ENCODE measurements at regions not wholly inside any gene's neighbourhood (a gene's known extent, or its start where the extent isn't known, plus 50 kb on each side); places are given as distances from the start of the nearest gene placed in this dataset.

GRCh38 chr19:5264453-5264852 lies 76.2 kb downstream of the PTPRS start:
- intact Hi-C loops (cut with micrococcal nuclease; ENCODE audit: unreplicated experiment), result loop anchor here (10.0 kb wide), 1 partner anchor 90 kb away; no protein-coding TSS in a partner anchor
- no TSS peak for BruUV-seq (replicated peaks)
- Histone ChIP-seq H2AFZ (no peak overlapping the region), H3F3A (ENCODE audit: insufficient read depth, low read depth) (no peaks in the 10 kb centered on the region; the same call in 1 of the 2 replicates), H3K4me3 (no peak overlapping the region), H3K9me3 (ENCODE audit: insufficient read depth, low read depth) (no peaks in the 10 kb centered on the region), H3K27ac (no peak overlapping the region), H3K36me3 (ENCODE audit: low read depth) (no peaks in the 10 kb centered on the region), H3K27me3 (ENCODE audit: insufficient read depth, low read depth) (no peaks in the 10 kb centered on the region), H3K4me1 (replicated peaks; ENCODE audit: insufficient read depth) (peaks cover 19% of the 10 kb centered on the region), H3K4me2 (no peak overlapping the region), H3K79me2 (ENCODE audit: low read depth) (no peaks in the 10 kb centered on the region), H4K20me1 (ENCODE audit: insufficient read depth) (no peaks in the 10 kb centered on the region), H3K9me2 (ENCODE audit: insufficient read depth) (no peaks in the 10 kb centered on the region)
- POLR2A ChIA-PET (ENCODE audit: unreplicated experiment), result no interaction called here
- TF ChIP-seq CTCF (conservative IDR thresholded peaks at IDR 0.05), result no peak
- TF ChIP-seq EZH2 (IDR thresholded peaks at IDR 0.05; ENCODE audit: low read depth), result no peak
- CTCF ChIA-PET, result no interaction called here
- no peak for DNase-seq

GRCh38 chr19:5263615-5264014 lies 77.0 kb downstream of the PTPRS start:
- CTCF ChIA-PET, result no interaction called here

GRCh38 chr19:5262721-5263120 lies 77.9 kb downstream of the PTPRS start:
- Histone ChIP-seq H3K27ac (no peak overlapping the region), H3K4me1 (replicated peaks; ENCODE audit: insufficient read depth) (peaks cover 19% of the 10 kb centered on the region), H3K36me3 (ENCODE audit: low read depth) (no peaks in the 10 kb centered on the region), H3K9me2 (ENCODE audit: insufficient read depth) (no peaks in the 10 kb centered on the region), H3K79me2 (ENCODE audit: low read depth) (no peaks in the 10 kb centered on the region), H3K27me3 (ENCODE audit: insufficient read depth, low read depth) (no peaks in the 10 kb centered on the region), H3K4me2 (no peak overlapping the region), H3K4me3 (no peak overlapping the region), H2AFZ (no peak overlapping the region), H4K20me1 (ENCODE audit: insufficient read depth) (no peaks in the 10 kb centered on the region), H3F3A (ENCODE audit: insufficient read depth, low read depth) (no peaks in the 10 kb centered on the region; the same call in 1 of the 2 replicates), H3K9me3 (ENCODE audit: insufficient read depth, low read depth) (no peaks in the 10 kb centered on the region)
- no peak for TF ChIP-seq EZH2 (IDR thresholded peaks at IDR 0.05; ENCODE audit: low read depth)
- no peak for TF ChIP-seq CTCF (conservative IDR thresholded peaks at IDR 0.05)
- BruUV-seq (replicated peaks), result no TSS peak
- DNase-seq, result no peak
- CTCF ChIA-PET, result no interaction called here
- intact Hi-C loops (cut with micrococcal nuclease; ENCODE audit: unreplicated experiment), result loop anchor here (10.0 kb wide), 1 partner anchor 88 kb away; no protein-coding TSS in a partner anchor
- POLR2A ChIA-PET (ENCODE audit: unreplicated experiment), result no interaction called here

More at GRCh38 chr19:5263615-5264014, 77.0 kb downstream of the PTPRS start:
- Histone ChIP-seq H3K4me2 (no peak overlapping the region), H3K27ac (no peak overlapping the region), H3K9me2 (ENCODE audit: insufficient read depth) (no peaks in the 10 kb centered on the region), H3K79me2 (ENCODE audit: low read depth) (no peaks in the 10 kb centered on the region), H3K4me1 (replicated peaks; ENCODE audit: insufficient read depth) (peaks cover 19% of the 10 kb centered on the region), H2AFZ (no peak overlapping the region), H3F3A (ENCODE audit: insufficient read depth, low read depth) (no peaks in the 10 kb centered on the region; the same call in 1 of the 2 replicates), H3K36me3 (ENCODE audit: low read depth) (no peaks in the 10 kb centered on the region), H3K27me3 (ENCODE audit: insufficient read depth, low read depth) (no peaks in the 10 kb centered on the region), H4K20me1 (ENCODE audit: insufficient read depth) (no peaks in the 10 kb centered on the region), H3K4me3 (no peak overlapping the region), H3K9me3 (ENCODE audit: insufficient read depth, low read depth) (no peaks in the 10 kb centered on the region)
- intact Hi-C loops (cut with micrococcal nuclease; ENCODE audit: unreplicated experiment), result loop anchor here (10.0 kb wide), 1 partner anchor 89 kb away; no protein-coding TSS in a partner anchor
- no peak for DNase-seq
- no peak for TF ChIP-seq EZH2 (IDR thresholded peaks at IDR 0.05; ENCODE audit: low read depth)
- TF ChIP-seq CTCF (conservative IDR thresholded peaks at IDR 0.05), result no peak
- no TSS peak for BruUV-seq (replicated peaks)
- POLR2A ChIA-PET (ENCODE audit: unreplicated experiment), result no interaction called here

All from PC-9 (cell line).